ENCODE measurements at regions not wholly inside any gene's neighbourhood (a gene's known extent, or its start where the extent isn't known, plus 50 kb on each side); places are given as distances from the start of the nearest gene placed in this dataset.
A peak's percentile ranks its signal among the peaks of the same experiment; 100 is the strongest.

DNA sequence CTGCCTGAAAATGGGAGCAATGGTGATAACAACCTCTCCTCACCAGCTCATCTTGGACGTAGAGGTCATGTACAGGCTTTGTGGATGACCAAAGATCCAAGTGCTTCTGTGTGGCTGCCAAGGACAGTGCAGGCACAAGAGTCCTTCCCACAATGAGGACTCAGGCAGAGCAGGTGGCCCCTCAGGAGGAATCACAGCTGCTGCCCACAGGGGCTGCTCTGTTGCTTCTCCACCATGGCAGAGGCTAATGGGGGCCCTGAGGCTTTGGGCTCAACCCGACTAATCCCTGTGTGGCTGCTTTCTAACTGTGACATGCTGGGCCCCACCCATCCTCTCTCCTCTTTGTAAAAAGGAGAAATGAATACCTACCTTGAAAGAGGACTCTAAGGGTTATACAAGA, 58.1 kb upstream of the MRPS22 start:
- no peak for DNase-seq

GRCh38 chr3:139286241-139286640, 57.6 kb upstream of the MRPS22 start:
- DNase-seq: no peak

- DNase-seq: no peak
These were observed 57.0 kb upstream of the MRPS22 start for GRCh38 chr3:139286825-139287224.

DNA sequence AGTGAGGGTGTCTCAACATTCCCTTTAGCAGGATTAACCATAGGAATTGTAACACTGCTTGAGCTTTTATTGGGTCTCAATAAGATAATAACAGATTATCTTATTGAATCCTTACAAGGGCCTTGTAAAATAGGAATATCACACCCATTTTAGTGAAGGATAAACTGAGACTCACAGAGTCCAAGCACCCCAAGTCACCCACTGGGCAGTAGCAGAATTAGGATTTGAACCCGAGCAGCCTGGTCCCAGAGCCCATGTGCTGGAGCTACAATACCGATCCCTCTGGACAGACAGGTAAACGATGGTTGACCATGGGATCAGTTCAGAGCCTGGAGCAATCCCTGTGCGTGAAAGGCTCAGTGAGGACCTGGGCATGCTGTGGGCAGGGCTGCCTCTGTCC, 56.3 kb upstream of the MRPS22 start:
- DNase-seq: no peak

DNA sequence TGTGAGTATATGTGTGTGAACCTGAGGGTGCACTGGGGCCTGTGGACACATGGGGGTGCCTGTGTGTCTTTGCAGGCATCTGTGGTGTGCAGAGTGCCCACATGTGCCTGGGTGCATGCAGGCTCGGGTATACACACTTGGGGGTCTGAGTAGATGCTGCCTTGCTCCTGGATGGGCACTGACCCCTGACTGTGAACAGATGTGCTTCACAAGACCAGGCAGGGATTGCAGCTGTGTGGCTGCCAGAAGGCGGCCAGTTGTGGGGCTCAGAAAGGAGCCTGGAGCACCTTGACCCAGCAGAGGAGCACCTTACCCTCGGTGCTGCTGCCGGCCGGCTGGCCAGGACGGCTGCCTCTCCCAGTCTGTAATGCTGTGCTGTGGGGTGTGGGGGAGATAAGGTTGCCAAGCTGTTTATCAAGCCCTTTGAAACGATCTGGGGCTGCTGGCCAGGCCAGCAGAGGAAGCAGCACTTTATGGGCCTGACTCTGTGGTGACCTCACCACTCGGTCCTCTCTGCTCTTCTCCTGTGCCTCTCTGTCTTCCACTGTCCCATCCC, 55.5 kb upstream of the MRPS22 start:
- DNase-seq: no peak

GRCh38 chr3:139289860-139290524, 53.8 kb upstream of the MRPS22 start:
- no peak for DNase-seq

DNA sequence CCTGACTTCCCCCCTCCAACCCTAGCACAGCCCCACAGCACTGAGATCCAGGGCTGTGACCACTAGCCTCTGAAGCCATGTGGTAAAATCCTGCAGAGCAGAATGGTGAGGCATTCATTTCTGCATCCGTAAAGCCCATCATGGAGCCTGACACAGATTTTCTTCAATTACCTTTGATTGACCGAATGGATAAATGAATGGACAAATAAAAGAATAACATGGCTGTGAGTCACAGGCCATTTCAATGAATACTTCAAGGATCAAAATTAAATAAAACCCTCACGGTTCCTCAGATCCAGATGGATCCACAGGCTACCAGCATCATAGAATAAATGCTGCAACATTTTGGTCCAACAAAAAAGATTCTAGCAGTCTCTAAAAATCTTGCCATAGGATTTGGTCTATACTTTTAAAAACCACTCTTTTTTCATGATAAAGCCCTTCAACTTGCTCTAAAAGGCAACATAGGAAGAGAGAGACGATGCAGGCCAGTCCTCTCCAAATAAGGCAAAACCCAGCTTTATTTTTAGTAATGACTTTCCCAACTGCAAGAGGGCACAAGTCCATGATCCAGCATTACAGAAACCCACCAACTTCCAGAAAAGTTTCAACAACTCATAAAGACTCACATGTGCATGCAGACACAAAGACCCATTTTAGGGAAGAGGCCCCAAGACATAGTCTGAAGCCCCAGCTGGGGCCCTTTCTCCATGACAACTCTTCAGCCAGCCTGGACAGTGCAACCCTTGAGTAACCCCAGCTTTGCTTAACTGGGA, 52.4 kb upstream of the MRPS22 start:
- peak; percentile 23 for DNase-seq

DNA sequence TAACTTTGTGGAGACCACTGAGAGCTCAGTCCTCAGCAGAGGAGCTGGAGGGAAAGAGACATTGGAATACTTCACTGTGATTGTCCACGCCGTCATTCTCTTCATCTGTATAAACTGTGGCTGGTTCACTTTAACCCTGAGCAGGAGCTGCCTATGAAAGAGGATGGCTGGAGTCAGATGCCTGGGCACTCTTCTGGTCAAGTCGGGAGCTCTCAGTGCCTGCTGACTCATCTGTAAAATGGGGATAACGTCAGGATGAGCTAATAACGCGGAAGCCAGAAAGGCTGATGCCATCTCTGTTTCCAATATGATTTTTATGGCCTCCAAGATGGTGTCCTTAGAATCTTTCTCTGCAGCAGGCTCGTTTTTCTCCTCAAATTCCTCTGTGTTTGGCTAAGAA, 51.6 kb upstream of the MRPS22 start:
- DNase-seq: peak; percentile 17

GRCh38 chr3:139292711-139293664, 50.8 kb upstream of the MRPS22 start:
- no peak for DNase-seq

- no peak for DNase-seq
These were observed 50.2 kb upstream of the MRPS22 start for GRCh38 chr3:139293665-139294023.

Measured in fibroblast of skin of right quadriceps (primary cell).